Ishikawa (cell line): ENCODE measurements at regions not wholly inside any gene's neighbourhood (a gene's known extent, or its start where the extent isn't known, plus 50 kb on each side); places are given as distances from the start of the nearest gene placed in this dataset.

Source experiments
- CEBPB ChIP-seq: IDR thresholded peaks from 2 replicates; pipeline ENCODE4 v1.6.1; 2012
- CREB1 ChIP-seq: IDR thresholded peaks from 2 replicates; pipeline ENCODE4 v1.6.1; 2012; ENCODE audit warnings: low read depth
- EGR1 ChIP-seq: IDR thresholded peaks from 2 replicates; pipeline ENCODE4 v1.6.1; 2012
- EP300 ChIP-seq: IDR thresholded peaks from 2 replicates; pipeline ENCODE4 v1.6.1; 2012; ENCODE audit warnings: borderline replicate concordance
- TAF1 ChIP-seq: IDR thresholded peaks from 2 replicates; pipeline ENCODE4 v1.6.1; 2012; ENCODE audit warnings: low read depth, mild to moderate bottlenecking
- TCF12 ChIP-seq: IDR thresholded peaks from 2 replicates; pipeline ENCODE4 v1.6.1; 2012; ENCODE audit warnings: low read depth
- YY1 ChIP-seq: IDR thresholded peaks from 2 replicates; pipeline ENCODE4 v1.6.1; 2012; ENCODE audit warnings: low read depth
- ZBTB7A ChIP-seq: IDR thresholded peaks from 2 replicates; pipeline ENCODE4 v1.6.1; 2012; ENCODE audit warnings: low read depth
- TF ChIP-seq, protein P1 (sequence below): IDR thresholded peaks from 2 replicates; pipeline ENCODE4 v1.6.1; 2012; ENCODE audit warnings: low read depth, mild to moderate bottlenecking
- TF ChIP-seq, protein P2 (sequence below): IDR thresholded peaks from 2 replicates; pipeline ENCODE4 v1.6.1; 2012
- TF ChIP-seq, protein P3 (sequence below): IDR thresholded peaks from 2 replicates; pipeline ENCODE4 v1.6.1; 2012

DNA sequence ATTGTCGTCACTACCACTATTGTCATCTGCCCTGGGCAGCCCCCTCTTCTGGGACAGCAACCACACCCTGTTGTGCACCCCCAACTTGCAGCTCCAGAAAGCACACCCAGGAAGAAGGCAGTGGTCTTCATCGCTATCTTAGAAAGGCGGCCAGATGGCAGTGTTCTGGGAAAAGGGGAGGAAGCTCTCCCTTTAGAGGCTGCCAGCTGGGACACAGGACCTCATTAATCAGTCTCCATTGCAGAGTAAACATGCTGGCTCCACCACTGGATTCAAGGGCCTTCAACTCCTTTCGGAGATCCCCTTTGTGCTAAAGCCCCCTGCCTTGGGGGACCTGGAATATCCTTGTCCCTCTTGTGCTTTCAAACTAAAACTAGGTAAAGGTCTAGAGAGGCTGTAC is 199.3 kb upstream of the LINGO1 start:
- TF ChIP-seq TAF1, result no peak
- TF ChIP-seq YY1, result no peak
- TF ChIP-seq EP300, result no peak
- TF ChIP-seq, protein P1, sequence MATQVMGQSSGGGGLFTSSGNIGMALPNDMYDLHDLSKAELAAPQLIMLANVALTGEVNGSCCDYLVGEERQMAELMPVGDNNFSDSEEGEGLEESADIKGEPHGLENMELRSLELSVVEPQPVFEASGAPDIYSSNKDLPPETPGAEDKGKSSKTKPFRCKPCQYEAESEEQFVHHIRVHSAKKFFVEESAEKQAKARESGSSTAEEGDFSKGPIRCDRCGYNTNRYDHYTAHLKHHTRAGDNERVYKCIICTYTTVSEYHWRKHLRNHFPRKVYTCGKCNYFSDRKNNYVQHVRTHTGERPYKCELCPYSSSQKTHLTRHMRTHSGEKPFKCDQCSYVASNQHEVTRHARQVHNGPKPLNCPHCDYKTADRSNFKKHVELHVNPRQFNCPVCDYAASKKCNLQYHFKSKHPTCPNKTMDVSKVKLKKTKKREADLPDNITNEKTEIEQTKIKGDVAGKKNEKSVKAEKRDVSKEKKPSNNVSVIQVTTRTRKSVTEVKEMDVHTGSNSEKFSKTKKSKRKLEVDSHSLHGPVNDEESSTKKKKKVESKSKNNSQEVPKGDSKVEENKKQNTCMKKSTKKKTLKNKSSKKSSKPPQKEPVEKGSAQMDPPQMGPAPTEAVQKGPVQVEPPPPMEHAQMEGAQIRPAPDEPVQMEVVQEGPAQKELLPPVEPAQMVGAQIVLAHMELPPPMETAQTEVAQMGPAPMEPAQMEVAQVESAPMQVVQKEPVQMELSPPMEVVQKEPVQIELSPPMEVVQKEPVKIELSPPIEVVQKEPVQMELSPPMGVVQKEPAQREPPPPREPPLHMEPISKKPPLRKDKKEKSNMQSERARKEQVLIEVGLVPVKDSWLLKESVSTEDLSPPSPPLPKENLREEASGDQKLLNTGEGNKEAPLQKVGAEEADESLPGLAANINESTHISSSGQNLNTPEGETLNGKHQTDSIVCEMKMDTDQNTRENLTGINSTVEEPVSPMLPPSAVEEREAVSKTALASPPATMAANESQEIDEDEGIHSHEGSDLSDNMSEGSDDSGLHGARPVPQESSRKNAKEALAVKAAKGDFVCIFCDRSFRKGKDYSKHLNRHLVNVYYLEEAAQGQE, result no peak
- TF ChIP-seq, protein P2, sequence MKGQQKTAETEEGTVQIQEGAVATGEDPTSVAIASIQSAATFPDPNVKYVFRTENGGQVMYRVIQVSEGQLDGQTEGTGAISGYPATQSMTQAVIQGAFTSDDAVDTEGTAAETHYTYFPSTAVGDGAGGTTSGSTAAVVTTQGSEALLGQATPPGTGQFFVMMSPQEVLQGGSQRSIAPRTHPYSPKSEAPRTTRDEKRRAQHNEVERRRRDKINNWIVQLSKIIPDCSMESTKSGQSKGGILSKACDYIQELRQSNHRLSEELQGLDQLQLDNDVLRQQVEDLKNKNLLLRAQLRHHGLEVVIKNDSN, result no peak
- no peak for TF ChIP-seq CREB1
- TF ChIP-seq, protein P3, sequence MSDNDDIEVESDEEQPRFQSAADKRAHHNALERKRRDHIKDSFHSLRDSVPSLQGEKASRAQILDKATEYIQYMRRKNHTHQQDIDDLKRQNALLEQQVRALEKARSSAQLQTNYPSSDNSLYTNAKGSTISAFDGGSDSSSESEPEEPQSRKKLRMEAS, result no peak
- TF ChIP-seq ZBTB7A, result no peak
- no peak for TF ChIP-seq TCF12
- TF ChIP-seq CEBPB, result no peak
- no peak for TF ChIP-seq EGR1
